GM18951 (cell line): ENCODE measurements at regions not wholly inside any gene's neighbourhood (a gene's known extent, or its start where the extent isn't known, plus 50 kb on each side); places are given as distances from the start of the nearest gene placed in this dataset.

ENCODE experiments used
- POLR2A ChIP-seq: IDR thresholded peaks from 4 replicates; pipeline ENCODE4 v1.6.1; 2011; ENCODE audit warnings: mild to moderate bottlenecking; ENCODE audit not compliant: insufficient read length, insufficient read depth; ENCODE audit errors: extremely low read depth
- in situ Hi-C: fragments of 300-500 bp; cut with MboI; formaldehyde crosslinking; loops from one replicate; pipeline ENCODE4 v1.12.0; 2022; ENCODE audit warnings: low sequenced_read_pairs, mixed read lengths, inconsistent platforms; ENCODE audit not compliant: unreplicated experiment

DNA sequence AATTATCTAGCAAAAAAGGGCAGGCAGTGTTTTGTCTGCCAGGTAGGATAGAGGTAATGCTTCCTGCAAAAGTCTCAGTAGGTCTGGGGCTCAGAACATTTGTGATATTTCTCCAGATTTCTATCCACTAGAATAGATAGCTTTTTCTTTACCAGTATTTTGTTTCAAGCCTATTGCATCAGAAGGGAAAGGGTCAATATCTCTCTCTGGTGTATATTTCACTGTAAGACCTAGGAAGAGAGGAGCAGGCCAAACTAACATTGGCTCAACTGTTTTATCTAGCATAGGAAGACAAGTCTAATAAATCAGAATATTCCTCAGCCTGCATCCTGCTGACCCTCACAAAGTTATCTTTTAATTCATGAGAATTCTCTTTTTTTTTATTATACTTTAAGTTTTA, 106.7 kb upstream of the DAAM1 start:
- no peak for TF ChIP-seq POLR2A
- in situ Hi-C loops = no loop called here

DNA sequence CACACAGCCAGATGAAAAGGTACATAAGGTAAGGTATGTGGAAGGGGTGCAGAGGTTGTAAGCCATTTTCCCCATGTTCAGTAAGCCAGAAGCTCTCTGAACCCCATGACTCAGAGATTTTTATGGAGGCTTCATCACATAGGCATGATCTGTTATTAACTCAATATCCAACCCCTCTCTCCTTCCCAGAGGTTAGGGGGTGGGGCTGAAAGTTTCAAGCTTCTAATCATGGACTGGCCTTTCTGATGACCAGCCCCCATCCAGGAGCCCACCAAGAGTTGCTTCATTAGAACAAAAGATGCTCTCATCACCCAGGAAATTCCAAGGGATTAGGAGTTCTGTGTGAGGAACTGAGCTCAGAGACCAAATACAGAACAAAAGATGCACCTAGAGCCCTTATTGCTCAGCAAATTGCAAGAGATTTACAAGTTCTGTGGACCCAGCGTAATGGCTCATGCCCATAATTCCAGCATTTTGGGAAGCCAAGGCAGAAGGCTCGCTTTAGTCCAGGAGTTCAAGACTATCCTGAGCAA, 103.2 kb upstream of the DAAM1 start:
- no peak for TF ChIP-seq POLR2A
- in situ Hi-C loops = no loop called here

DNA sequence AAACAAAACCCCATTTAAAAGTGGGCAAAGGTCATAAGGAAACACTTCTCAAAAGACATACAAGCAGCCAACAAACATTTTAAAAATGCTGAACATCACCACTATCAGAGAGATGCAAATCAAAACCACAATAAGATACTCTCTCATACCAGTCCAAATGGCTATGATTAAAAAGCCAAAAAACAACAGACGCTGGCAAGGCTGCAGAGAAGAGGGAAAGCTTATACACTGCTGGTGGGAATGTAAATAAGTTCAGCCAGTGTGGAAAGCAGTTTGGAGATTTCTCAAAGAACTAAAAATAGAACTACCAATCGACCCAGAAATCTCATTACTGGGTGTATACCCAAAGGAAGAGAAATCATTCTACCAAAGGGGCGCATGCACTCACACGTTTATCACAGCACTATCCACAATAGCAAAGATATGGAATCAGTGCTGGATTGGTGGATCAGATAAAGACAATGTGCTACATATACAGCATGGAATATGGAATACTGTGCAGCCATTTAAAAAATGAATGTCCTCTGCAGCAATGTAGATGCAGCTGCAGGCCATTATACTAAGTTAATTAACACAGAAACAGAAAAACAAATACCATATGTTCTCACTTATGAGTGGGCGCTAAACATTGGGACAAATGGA, 102.1 kb upstream of the DAAM1 start:
- no peak for TF ChIP-seq POLR2A
- in situ Hi-C loops = no loop called here

DNA sequence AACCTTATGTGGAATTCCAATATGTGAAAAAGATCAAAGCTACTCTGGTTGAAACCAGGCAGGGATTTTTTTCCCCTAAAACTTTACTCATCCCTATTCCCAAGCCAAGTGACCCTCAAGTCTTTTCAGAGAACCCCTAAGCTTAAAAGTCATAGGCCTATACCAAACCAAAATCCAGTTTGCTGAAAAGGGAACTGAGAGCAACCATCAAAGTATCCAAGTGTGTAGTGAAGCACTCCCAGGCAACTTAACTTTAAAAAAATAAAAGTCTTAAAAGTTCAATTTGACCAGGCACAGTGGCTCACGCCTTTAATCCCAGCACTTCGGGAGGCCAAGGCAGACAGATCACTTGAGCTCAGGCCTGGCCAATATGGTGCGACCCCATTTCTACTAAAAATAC, 101.2 kb upstream of the DAAM1 start:
- no peak for TF ChIP-seq POLR2A
- in situ Hi-C loops = no loop called here

DNA sequence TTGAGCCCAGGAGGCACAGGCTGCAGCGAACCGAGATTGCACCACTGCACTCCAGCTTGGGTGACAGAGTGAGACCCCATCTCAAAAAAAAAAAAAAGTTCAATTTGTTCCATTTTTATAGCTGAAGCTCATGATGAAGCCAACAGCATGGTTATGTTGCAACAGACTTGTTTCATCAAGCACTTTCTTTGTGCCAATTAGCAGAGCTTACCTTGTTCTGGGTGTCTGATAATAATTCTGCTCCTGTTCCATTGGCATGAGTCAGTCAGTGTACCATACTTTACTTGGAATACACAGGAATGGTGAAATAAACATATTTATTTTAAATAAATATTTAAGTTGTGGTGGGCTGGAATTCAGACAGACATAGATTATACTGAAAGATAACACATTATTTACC, 100.8 kb upstream of the DAAM1 start:
- in situ Hi-C loops = no loop called here
- no peak for TF ChIP-seq POLR2A

DNA sequence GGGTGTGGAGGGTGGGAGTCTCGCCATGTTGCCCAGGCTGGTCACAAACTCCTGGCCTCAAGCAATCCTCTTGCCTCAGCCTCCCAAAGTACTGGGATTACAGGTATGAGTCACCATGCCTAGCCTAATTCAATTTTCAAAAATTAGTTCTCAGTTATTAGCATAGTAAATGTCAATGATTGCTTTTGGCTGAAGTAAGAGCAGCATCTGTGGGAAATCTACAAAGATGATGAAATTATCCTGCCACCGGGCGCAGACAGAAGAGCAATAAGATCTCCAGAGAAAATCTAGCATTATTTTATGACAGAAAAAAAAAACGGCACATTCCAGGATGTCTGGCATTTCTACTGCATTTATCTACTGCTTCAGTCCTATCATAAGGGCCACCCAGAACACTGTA, 97.9 kb upstream of the DAAM1 start:
- in situ Hi-C loops = no loop called here
- no peak for TF ChIP-seq POLR2A

DNA sequence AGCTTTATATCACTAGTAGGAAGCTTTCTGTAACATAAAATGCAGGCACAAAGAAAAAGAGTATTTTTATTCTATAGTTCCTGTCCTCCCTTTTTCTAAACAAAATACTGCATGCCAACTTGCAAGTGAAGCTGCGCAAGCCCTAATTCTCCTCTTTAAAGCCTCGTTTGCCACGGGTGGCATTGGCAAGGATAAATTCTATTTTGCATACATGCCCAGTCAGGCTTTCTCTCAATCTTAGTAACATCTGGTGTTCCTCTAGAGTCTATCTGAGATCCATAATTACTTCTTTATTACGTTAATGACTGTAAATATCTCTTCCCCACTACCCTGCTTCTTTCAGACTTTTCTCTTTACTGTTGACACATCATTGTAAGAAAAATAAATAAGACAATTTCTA, 97.1 kb upstream of the DAAM1 start:
- in situ Hi-C loops = no loop called here
- TF ChIP-seq POLR2A = no peak

DNA sequence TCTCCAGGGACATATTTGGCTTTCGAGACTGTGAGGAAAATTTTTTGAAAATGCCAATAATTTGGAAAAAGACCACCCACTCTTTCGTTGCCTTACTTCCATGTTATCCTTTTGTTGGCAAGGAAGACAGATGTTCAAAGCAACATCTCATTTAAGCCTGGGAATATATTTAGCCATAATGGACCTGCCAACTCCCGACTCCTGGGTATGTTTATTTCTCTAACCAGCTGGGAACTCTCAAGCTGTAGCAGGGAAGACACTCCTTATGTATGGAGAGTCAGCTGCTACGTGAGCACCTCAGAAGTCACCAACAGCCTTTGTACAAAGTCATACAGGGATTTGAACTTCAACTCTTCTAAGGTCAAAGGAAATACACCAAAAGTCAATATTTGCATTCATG, 96.5 kb upstream of the DAAM1 start:
- in situ Hi-C loops = no loop called here
- TF ChIP-seq POLR2A = no peak

DNA sequence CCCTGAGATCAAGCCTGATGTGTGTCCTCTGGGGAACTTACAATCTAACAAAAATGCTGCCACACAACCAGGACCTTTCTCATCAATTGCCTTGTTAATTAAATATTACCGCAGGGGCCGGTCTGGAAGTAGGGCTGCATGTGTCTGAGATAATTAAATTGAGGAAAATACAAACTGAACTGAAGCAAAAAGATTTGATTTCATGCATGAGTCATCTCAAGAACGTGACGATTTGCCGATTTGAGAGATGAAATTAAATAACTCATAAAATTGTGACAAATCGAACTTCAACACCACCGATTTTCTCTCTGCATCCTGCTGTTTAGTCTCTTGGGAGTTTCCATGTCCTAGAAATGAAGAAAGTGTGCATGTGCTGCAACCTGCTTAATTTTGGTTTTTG, 94.6 kb upstream of the DAAM1 start:
- no peak for TF ChIP-seq POLR2A
- in situ Hi-C loops = no loop called here

DNA sequence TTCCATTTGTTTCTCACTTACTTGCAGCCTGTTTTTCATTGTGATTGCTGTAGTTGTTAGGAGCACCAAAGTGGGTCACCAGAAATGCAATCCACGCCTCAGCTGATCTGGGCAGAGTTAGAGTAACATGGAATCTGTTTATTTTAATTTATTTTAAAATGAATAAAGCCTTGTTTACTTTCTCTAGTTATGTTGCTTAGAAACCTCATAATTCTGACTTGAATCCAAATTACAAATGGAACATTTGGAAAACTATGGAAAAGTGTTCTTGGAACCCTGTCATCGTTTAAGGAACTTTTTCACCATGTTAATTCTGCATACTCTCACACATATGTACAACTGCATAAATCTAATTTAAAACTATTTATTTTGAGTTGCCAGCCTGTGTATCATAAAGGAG, 92.2 kb upstream of the DAAM1 start:
- in situ Hi-C loops = no loop called here

DNA sequence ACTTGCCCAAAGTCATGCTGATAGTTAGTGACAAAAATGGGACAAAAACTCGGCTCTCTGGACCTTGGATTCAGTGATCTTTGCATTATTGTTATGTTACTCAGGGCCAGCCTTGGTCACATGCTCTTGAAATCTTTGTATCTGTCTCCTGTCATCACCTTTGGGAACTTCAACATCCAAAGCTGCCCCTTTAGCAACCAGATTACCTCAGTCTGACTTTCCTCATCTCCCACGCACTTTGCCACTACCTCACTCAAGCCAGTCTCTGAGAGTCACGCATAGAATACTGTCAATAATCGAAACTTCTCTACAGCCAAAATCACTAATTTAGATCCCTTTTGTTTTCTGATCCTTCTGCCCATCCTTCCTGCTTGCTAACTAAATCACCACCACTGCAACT, 90.8 kb upstream of the DAAM1 start:
- in situ Hi-C loops = no loop called here

More for the DNA sequence above, 92.2 kb upstream of the DAAM1 start:
- TF ChIP-seq POLR2A = no peak

DNA sequence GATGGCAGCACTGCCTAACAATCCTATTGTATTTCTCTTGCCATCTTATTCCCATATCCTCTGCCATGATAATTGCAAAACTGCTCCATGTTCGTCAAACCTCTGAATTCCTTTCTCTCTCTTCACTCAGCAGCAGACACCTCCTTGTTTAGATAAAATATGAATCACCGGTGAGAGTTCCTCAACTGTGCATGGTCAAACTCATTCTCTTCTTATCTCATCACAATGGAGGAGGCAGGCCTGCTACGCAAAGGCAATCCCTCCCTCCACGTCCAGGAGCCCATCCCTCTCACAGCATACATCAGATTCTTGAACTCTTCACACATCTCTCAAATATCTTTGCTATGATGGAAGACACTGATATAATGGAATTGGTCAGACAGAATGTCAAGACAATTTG, 90.1 kb upstream of the DAAM1 start:
- in situ Hi-C loops = no loop called here
- TF ChIP-seq POLR2A = no peak

More for the DNA sequence above, 90.8 kb upstream of the DAAM1 start:
- no peak for TF ChIP-seq POLR2A

DNA sequence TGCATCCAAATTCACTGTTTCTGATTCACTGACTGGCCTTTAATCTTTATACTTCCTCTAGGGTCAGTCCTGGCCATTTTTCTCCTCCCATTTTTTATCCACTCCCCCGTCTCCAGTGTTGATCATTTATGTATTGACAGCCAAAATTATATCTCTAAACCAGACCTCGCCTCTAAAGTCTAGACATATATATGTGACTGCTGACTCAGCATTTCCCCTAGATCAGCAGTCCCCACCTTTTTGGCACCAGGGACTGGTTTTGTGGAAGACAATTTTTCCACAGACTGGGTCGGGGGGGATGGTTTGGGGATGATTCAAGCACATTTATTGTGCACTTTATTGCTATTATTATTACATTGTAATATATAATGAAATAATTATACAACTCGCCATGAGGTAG, 88.3 kb upstream of the DAAM1 start:
- in situ Hi-C loops = no loop called here
- no peak for TF ChIP-seq POLR2A

DNA sequence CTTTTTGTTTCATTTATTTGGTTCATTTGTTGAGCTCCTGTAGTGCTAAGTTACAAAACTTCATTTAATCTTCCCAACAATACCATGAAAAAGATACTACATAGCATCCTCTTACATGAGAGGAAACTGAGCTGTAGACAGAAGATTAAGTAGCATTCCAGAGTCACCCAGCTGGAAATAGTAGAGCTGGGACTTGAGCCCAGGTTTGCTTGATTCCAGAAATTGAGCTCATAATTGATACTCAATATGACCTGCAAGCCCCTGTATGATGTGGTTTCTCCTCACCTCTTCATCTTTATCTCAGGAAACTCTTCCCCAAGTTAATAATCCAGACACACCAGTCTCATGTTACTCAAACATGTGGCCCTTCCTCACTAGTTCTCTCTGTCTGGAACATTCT, 87.0 kb upstream of the DAAM1 start:
- no peak for TF ChIP-seq POLR2A
- in situ Hi-C loops = no loop called here

DNA sequence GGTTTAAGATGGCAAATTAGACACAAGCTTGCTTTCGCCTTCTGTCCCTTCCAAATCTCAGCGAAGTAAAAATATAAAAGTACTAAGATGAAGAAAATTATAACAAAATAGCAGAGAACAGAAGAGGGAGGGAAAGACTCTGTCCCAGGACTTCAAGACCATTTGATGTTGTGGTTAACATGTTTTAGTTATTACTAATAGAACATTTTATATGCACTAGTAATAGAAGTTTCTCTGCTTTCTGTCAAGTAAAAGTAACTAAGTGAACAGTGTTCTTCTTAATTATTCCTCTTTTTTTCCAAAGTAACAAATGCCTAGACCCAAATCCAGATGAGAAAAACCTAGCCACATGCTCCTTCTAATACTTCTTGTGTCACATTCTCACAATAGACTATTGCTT, 85.1 kb upstream of the DAAM1 start:
- in situ Hi-C loops = no loop called here
- no peak for TF ChIP-seq POLR2A

DNA sequence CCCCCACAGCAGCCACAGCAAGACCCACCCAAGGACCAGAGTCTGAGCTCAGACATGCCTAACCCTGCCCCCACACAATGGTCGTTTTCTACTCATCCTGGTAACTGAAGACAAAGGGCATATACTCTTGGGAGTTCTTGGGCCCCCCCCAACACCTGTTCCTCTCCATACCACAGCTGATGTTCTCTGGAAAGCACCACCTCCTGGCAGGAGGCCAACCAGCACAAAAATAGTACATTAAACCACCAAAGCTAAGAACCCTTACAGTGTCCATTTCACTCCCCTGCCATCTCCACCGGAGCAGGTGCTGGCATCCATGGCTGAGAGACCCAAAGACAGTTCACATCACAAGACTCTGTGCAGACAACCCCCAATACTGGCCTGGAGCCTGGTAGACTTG, 80.6 kb upstream of the DAAM1 start:
- in situ Hi-C loops = no loop called here
- TF ChIP-seq POLR2A = no peak
